ENCODE measurements at regions not wholly inside any gene's neighbourhood (a gene's known extent, or its start where the extent isn't known, plus 50 kb on each side); places are given as distances from the start of the nearest gene placed in this dataset.

DNA sequence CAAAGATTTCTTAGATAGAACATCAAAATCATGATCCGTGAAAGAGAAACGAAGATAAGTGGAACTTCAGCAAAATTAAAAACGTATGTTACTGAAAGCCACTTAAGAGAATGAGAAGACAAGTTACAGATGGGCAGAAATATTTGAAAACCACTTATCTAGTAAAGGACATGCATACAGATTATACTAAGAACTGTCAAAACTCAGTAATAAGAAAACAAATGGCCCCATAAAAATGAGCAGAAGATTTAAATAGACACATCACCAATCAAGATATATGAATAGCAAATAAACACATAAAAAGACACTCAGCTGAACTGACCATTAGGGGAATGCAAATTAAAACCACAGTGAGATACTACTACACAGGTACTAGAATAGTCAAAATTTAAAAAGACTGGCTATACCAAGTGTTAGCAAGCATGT lies 343.7 kb downstream of the PTEN start:
- Histone ChIP-seq H3K4me3 (ENCODE audit: control extremely low read depth in 1 of 5, extremely low read depth in 1 of 5, insufficient read depth in 1 of 5, low read depth in 2 of 5, low read length in 4 of 5) (no peak overlapping the region), H3K36me3 (replicated peaks in 1 of 2; ENCODE audit: control extremely low read depth in 1 of 2, control insufficient read depth in 1 of 2, extremely low read depth in 1 of 2, insufficient read depth in 2 of 2, low read length in 1 of 2) (no peaks in the 10 kb centered on the region), H3K4me1 (ENCODE audit: control insufficient read depth in 2 of 2, insufficient read depth in 2 of 2, low read length in 2 of 2) (no peaks in the 10 kb centered on the region), H3K9ac (ENCODE audit: low read length) (no peak overlapping the region), H3K9me3 (ENCODE audit: control extremely low read depth in 1 of 3, control insufficient read depth in 2 of 3, insufficient read depth in 1 of 3, low read length in 2 of 3) (peaks cover 0 to 1% (median 0%) of the 10 kb centered on the region in 3 donors), H2AFZ (ENCODE audit: insufficient read depth, low read depth, low read length, poor library complexity, severe bottlenecking) (no peak overlapping the region), H3K4me2 (replicated peaks; ENCODE audit: low read depth, low read length, poor library complexity, severe bottlenecking) (no peak overlapping the region), H3K27me3 (replicated peaks in 1 of 4; ENCODE audit: control extremely low read depth in 1 of 4, control insufficient read depth in 3 of 4, insufficient read depth in 4 of 4, low read length in 3 of 4) (no peaks in the 10 kb centered on the region), H4K20me1 (ENCODE audit: control insufficient read depth, insufficient read depth, low read length, poor library complexity, severe bottlenecking) (no peaks in the 10 kb centered on the region), H3K27ac (ENCODE audit: low read length in 2 of 2) (no peak overlapping the region), H3K79me2 (ENCODE audit: control insufficient read depth, insufficient read depth, low read length) (no peaks in the 10 kb centered on the region)
- intact Hi-C loops (cut with micrococcal nuclease) = no loop called here
- Mint-ChIP-seq H3K27ac (no peak overlapping the region), H3K27me3 (no peaks in the 10 kb centered on the region), H3K9me3 (ENCODE audit: insufficient read depth) (no peaks in the 10 kb centered on the region), H3K4me1 (no peaks in the 10 kb centered on the region), H3K4me3 (no peak overlapping the region)
- TF ChIP-seq, protein P1, sequence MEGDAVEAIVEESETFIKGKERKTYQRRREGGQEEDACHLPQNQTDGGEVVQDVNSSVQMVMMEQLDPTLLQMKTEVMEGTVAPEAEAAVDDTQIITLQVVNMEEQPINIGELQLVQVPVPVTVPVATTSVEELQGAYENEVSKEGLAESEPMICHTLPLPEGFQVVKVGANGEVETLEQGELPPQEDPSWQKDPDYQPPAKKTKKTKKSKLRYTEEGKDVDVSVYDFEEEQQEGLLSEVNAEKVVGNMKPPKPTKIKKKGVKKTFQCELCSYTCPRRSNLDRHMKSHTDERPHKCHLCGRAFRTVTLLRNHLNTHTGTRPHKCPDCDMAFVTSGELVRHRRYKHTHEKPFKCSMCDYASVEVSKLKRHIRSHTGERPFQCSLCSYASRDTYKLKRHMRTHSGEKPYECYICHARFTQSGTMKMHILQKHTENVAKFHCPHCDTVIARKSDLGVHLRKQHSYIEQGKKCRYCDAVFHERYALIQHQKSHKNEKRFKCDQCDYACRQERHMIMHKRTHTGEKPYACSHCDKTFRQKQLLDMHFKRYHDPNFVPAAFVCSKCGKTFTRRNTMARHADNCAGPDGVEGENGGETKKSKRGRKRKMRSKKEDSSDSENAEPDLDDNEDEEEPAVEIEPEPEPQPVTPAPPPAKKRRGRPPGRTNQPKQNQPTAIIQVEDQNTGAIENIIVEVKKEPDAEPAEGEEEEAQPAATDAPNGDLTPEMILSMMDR (IDR thresholded peaks at IDR 0.05) = no peak
- no peak for TF ChIP-seq EZH2 (IDR thresholded peaks at IDR 0.05; ENCODE audit: borderline replicate concordance, insufficient read depth, low read depth, low read length, poor library complexity, severe bottlenecking)
- no CpG with 5 or more reads among the region's 3 CpGs for WGBS (ENCODE audit: insufficient coverage)
- CTCF ChIA-PET = no interaction called here
- POLR2A ChIA-PET = no interaction called here
- no peak for DNase-seq
- ATAC-seq (ENCODE audit: low read depth) = no peak

DNA sequence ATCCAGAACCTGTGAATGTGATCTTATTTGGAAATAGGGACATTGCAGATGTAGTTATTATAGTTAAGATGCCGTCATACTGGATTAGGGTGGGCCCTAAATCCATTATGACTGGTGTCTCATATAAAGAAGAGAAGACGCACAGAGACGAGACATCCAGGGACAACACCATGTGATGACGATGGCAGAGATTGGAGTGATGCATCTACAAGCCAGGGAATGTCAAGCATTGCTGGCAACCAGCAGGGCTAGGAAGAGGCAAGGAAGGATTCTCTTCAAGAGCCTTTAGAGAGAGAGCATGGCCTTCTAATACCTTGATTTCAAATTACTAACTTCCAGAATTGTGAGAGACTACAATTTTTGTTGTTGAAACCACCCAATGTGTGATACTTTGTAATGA lies 345.8 kb downstream of the PTEN start:
- H3K9me3 ChIP-seq (ENCODE audit: control extremely low read depth in 1 of 3, control insufficient read depth in 2 of 3, insufficient read depth in 1 of 3, low read length in 2 of 3) = peaks cover 0 to 1% (median 0%) of the 10 kb centered on the region in 3 donors
- no peaks in the 10 kb centered on the region for H4K20me1 ChIP-seq (ENCODE audit: control insufficient read depth, insufficient read depth, low read length, poor library complexity, severe bottlenecking)
- Mint-ChIP-seq H3K9me3 (ENCODE audit: insufficient read depth) (no peaks in the 10 kb centered on the region), H3K4me1 (no peaks in the 10 kb centered on the region), H3K27ac (no peak overlapping the region), H3K27me3 (no peaks in the 10 kb centered on the region), H3K4me3 (no peak overlapping the region)
- no peaks in the 10 kb centered on the region for H3K27me3 ChIP-seq (replicated peaks in 1 of 4; ENCODE audit: control extremely low read depth in 1 of 4, control insufficient read depth in 3 of 4, insufficient read depth in 4 of 4, low read length in 3 of 4)
- ATAC-seq (ENCODE audit: low read depth) (no peak), DNase-seq (no peak)
- H3K4me2 ChIP-seq (replicated peaks; ENCODE audit: low read depth, low read length, poor library complexity, severe bottlenecking) = no peak overlapping the region
- intact Hi-C loops (cut with micrococcal nuclease) = no loop called here
- H3K9ac ChIP-seq (ENCODE audit: low read length) = no peak overlapping the region
- H3K36me3 ChIP-seq (replicated peaks in 1 of 2; ENCODE audit: control extremely low read depth in 1 of 2, control insufficient read depth in 1 of 2, extremely low read depth in 1 of 2, insufficient read depth in 2 of 2, low read length in 1 of 2) = no peaks in the 10 kb centered on the region
- ChIA-PET POLR2A (no interaction called here), CTCF (no interaction called here)
- TF ChIP-seq, protein P1 (IDR thresholded peaks at IDR 0.05) = no peak
- TF ChIP-seq EZH2 (IDR thresholded peaks at IDR 0.05; ENCODE audit: borderline replicate concordance, insufficient read depth, low read depth, low read length, poor library complexity, severe bottlenecking) = no peak
- H3K4me1 ChIP-seq (ENCODE audit: control insufficient read depth in 2 of 2, insufficient read depth in 2 of 2, low read length in 2 of 2) = peaks cover 0 to 2% of the 10 kb centered on the region in 2 donors
- H2AFZ ChIP-seq (ENCODE audit: insufficient read depth, low read depth, low read length, poor library complexity, severe bottlenecking) = no peak overlapping the region
- H3K27ac ChIP-seq (ENCODE audit: low read length in 2 of 2) = no peak overlapping the region
- H3K79me2 ChIP-seq (ENCODE audit: control insufficient read depth, insufficient read depth, low read length) = no peaks in the 10 kb centered on the region
- WGBS (ENCODE audit: insufficient coverage) = 100% methylated on average over 4 of the region's 4 CpGs
- H3K4me3 ChIP-seq (ENCODE audit: control extremely low read depth in 1 of 5, extremely low read depth in 1 of 5, insufficient read depth in 1 of 5, low read depth in 2 of 5, low read length in 4 of 5) = no peak overlapping the region

Data from B cell (primary cell).